ENCODE measurements at regions not wholly inside any gene's neighbourhood (a gene's known extent, or its start where the extent isn't known, plus 50 kb on each side); places are given as distances from the start of the nearest gene placed in this dataset.
"Not testable (repeated sequence)": the region's sequence is repeated elsewhere in the genome, so short reads cannot be mapped to it uniquely, and the experiment has no call there.

GRCh38 chr5:12578803-12579202 is 674.6 kb upstream of the CTNND2 start:
- DNase-seq (ENCODE audit: extremely low read depth in 1 of 11, low read depth in 9 of 11, low spot score in 4 of 11), result not testable (repeated sequence)

GRCh38 chr5:12576953-12577352 is 672.7 kb upstream of the CTNND2 start:
- DNase-seq (ENCODE audit: extremely low read depth in 1 of 11, low read depth in 9 of 11, low spot score in 4 of 11), result not testable (repeated sequence)

DNA sequence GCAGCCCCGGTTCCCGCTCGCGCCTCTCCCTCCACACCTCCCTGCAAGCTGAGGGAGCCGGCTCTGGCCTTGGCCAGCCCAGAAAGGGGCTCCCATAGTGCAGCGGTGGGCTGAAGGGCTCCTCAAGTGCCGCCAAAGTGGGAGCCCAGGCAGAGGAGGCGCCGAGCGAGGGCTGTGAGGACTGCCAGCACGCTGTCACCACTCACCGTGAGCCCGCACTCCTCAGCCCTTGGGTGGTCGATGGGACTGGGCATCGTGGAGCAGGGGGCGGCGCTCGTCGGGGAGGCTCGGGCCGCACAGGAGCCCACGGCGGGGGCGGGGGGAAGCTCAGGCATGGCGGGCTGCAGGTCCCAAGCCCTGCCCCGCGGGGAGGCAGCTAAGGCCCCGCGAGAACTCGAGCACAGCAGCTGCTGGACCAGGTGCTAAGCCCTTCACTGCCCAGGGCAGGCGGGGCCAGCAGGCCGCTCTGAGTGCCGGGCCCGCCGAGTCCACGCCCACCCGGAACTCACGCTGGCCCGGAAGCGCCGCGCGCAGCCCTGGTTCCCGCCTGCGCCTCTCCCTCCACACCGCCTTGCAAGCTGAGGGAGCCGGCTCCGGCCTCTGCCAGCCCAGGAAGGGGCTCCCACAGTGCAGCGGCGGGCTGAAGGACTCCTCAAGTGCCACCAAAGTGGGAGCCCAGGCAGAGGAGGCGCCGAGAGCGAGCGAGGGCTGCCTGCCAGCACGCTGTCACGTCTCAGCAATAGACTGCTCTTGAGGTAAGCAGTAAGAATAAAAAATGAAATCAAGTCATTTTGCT is 670.2 kb upstream of the CTNND2 start:
- not testable (repeated sequence) for DNase-seq (ENCODE audit: extremely low read depth in 1 of 11, low read depth in 9 of 11, low spot score in 4 of 11)

DNA sequence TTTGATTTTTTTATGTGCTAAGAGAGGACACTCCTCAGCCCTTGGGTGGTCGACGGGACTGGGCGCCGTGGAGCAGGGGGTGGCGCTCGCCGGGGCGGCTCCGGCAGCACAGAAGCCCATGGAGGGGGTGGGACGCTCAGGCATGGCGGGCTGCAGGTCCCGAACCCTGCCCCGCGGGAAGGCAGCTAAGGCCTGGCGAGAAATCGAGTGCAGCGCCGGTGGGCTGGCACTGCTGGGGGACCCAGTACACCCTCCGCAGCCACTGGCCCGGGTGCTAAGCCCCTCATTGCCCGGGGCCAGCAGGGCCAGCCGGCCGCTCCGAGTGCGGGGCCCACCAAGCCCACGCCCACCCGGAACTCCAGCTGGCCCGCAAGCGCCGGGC is 669.7 kb upstream of the CTNND2 start:
- DNase-seq (ENCODE audit: extremely low read depth in 1 of 11, low read depth in 9 of 11, low spot score in 4 of 11), result not testable (repeated sequence)

GRCh38 chr5:12570688-12571087 is 666.4 kb upstream of the CTNND2 start:
- no peak for DNase-seq (ENCODE audit: extremely low read depth in 1 of 11, low read depth in 9 of 11, low spot score in 4 of 11)

GRCh38 chr5:12566441-12566840 is 662.2 kb upstream of the CTNND2 start:
- DNase-seq (ENCODE audit: extremely low read depth in 1 of 11, low read depth in 9 of 11, low spot score in 4 of 11), result no peak

DNA sequence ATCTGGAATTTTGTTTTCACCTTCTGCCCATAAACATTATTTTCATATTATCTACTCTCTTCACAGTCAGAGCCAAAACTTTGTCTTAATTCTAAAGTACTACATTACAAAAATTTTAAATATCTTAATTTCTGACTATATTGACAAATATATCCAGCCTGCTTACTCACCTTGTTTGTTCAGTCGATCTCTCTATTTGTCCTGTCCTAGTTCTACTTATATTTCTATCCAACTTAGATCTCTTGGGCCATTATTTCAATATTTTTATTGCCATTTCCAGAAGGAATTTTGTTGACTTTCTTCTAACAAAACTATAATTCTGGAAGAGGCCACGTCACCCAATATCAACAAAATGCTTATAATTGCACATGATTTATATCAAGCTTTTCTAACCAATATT is 652.8 kb upstream of the CTNND2 start:
- no peak for DNase-seq (ENCODE audit: extremely low read depth in 1 of 11, low read depth in 9 of 11, low spot score in 4 of 11)

- no peak for DNase-seq (ENCODE audit: extremely low read depth in 1 of 11, low read depth in 9 of 11, low spot score in 4 of 11)
Observed at GRCh38 chr5:12526113-12526512, 621.9 kb upstream of the CTNND2 start.

- DNase-seq (ENCODE audit: extremely low read depth in 1 of 11, low read depth in 9 of 11, low spot score in 4 of 11), result no peak
Observed at GRCh38 chr5:12522116-12522515, 617.9 kb upstream of the CTNND2 start.

DNA sequence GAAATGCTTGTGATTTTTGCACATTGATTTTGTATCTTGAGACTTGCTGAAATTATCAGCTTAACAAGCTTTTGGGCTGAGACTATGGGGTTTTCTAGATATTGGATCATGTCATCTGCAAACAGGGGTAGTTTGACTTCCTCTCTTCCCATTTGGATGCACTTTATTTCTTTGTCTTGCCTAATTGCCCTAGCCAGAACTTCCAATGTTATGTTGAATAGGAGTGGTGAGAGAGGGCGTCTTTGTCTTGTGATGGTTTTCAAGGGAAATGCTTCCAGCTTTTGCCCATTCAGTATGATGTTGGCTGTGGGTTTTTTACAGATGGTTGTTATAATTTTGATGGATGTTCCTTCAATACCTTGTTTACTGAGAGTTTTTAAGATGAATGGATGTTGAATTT is 600.7 kb upstream of the CTNND2 start:
- not testable (repeated sequence) for DNase-seq (ENCODE audit: extremely low read depth in 1 of 11, low read depth in 9 of 11, low spot score in 4 of 11)

DNA sequence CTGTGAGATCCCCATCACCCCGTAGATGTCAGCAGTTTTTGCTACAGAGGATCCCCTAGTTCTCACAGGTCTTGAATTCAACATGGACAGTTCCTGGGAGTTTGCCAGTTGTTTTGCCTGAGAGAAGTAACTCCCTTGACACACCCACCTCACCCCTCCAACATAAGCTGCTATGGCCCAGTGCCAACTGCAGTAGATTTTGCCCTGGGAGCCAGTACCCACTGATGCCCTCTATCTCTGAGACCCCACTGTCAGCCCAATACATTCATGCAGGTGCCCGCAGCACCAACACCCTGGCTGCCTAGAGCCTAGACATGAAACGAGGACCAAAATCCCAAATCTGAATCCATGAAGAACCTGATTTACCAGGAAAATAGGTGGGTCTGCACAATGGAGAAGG is 583.9 kb upstream of the CTNND2 start:
- DNase-seq (ENCODE audit: extremely low read depth in 1 of 11, low read depth in 9 of 11, low spot score in 4 of 11), result no peak

GRCh38 chr5:12480487-12480886 is 576.2 kb upstream of the CTNND2 start:
- no peak for DNase-seq (ENCODE audit: extremely low read depth in 1 of 11, low read depth in 9 of 11, low spot score in 4 of 11)

DNA sequence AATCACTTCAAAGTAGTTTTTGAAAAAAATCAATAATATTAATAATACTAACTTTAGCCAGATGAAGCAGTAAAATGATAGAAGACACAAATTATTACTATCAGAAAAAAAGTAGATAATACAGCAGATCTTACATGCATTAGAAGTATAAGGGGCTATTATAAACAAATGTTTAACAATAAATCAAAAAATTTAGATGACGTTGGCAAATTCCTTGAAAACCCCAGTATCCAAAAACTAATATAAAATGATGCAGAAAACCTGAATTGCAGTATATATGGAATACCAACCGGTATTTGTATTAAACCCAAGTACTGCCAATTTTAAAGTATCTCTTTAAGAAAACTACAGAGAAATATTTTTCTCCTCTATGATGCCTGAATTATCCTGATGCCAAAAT is 573.3 kb upstream of the CTNND2 start:
- DNase-seq (ENCODE audit: extremely low read depth in 1 of 11, low read depth in 9 of 11, low spot score in 4 of 11), result no peak

GRCh38 chr5:12467799-12468198 is 563.6 kb upstream of the CTNND2 start:
- no peak for DNase-seq (ENCODE audit: extremely low read depth in 1 of 11, low read depth in 9 of 11, low spot score in 4 of 11)

GRCh38 chr5:12460493-12461261 is 556.4 kb upstream of the CTNND2 start:
- DNase-seq (ENCODE audit: extremely low read depth in 1 of 11, low read depth in 9 of 11, low spot score in 4 of 11), result no peak

GRCh38 chr5:12459326-12459725 is 555.1 kb upstream of the CTNND2 start:
- DNase-seq (ENCODE audit: extremely low read depth in 1 of 11, low read depth in 9 of 11, low spot score in 4 of 11), result no peak

GRCh38 chr5:12419075-12419474 is 514.8 kb upstream of the CTNND2 start:
- no peak for DNase-seq (ENCODE audit: extremely low read depth in 1 of 11, low read depth in 9 of 11, low spot score in 4 of 11)

GRCh38 chr5:12413585-12413984 is 509.3 kb upstream of the CTNND2 start:
- no peak for DNase-seq (ENCODE audit: extremely low read depth in 1 of 11, low read depth in 9 of 11, low spot score in 4 of 11)

DNA sequence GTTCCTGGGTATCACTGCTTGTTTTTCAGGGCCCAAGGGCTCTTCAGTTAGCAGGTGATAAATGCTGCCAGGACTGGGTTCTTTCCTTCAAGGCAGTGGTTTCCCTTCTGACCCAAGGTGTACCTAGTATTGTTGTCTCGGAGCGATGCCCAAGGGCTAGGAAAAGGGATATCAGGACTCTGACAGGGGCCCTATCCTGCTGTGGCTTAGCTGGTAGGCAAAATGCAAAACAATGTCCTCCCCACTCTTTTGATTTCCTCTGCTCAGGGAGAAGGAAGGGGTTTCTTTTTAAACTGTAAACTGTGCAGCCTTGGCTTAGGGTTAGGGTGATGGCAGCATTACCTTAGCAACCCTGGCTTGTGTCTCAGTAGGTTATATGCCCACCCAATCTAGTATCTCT is 508.8 kb upstream of the CTNND2 start:
- DNase-seq (ENCODE audit: extremely low read depth in 1 of 11, low read depth in 9 of 11, low spot score in 4 of 11), result no peak

- DNase-seq (ENCODE audit: extremely low read depth in 1 of 11, low read depth in 9 of 11, low spot score in 4 of 11), result no peak
Observed at GRCh38 chr5:12399868-12400267, 495.6 kb upstream of the CTNND2 start.

DNA sequence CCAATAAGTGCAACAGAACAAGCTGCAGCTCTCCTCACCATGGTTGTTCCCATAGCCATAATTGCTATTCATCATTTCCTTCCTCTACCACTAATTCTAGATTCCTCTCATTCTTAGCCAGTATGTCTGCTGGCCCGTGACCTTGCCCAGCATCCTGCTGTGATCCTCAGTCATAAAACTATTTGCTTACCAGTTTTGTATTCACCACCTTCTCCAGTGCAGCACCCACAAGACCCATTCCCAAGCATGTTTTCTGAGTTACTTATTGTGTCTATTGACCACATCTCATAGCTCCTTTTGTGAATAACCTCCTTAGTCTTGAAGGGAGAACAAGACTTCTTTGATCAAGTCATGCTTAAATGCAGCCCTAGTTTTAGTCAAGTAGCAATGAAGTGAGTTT is 488.0 kb upstream of the CTNND2 start:
- DNase-seq (ENCODE audit: extremely low read depth in 1 of 11, low read depth in 9 of 11, low spot score in 4 of 11), result no peak

Data from renal cortex interstitium (tissue), 11 donors.